ENCODE measurements at regions not wholly inside any gene's neighbourhood (a gene's known extent, or its start where the extent isn't known, plus 50 kb on each side); places are given as distances from the start of the nearest gene placed in this dataset.

GRCh38 chr14:98173305-98173704 is 1098.7 kb downstream of the BCL11B start:
- H3K27me3 Mint-ChIP-seq (ENCODE audit: unreplicated experiment), result peaks cover 4% of the 10 kb centered on the region
- no peak for TF ChIP-seq CTCF (IDR thresholded peaks at IDR 0.05; ENCODE audit: unreplicated experiment)
- peaks cover 8% of the 10 kb centered on the region for H3K4me1 Mint-ChIP-seq (ENCODE audit: unreplicated experiment)
- H3K4me3 Mint-ChIP-seq (ENCODE audit: unreplicated experiment), result no peak overlapping the region
- H3K36me3 Mint-ChIP-seq (ENCODE audit: low read depth, unreplicated experiment), result no peaks in the 10 kb centered on the region
- no peak for DNase-seq (ENCODE audit: low spot score)
- no peak overlapping the region for H3K27ac Mint-ChIP-seq (ENCODE audit: unreplicated experiment)
- H3K9me3 Mint-ChIP-seq (ENCODE audit: unreplicated experiment), result no peaks in the 10 kb centered on the region

GRCh38 chr14:98174041-98174440 is 1098.0 kb downstream of the BCL11B start:
- H3K9me3 Mint-ChIP-seq (ENCODE audit: unreplicated experiment), result no peaks in the 10 kb centered on the region
- TF ChIP-seq CTCF (IDR thresholded peaks at IDR 0.05; ENCODE audit: unreplicated experiment), result no peak

GRCh38 chr14:98175436-98175835 is 1096.6 kb downstream of the BCL11B start:
- TF ChIP-seq CTCF (IDR thresholded peaks at IDR 0.05; ENCODE audit: unreplicated experiment), result no peak
- Mint-ChIP-seq H3K27me3 (ENCODE audit: unreplicated experiment) (peaks cover 4% of the 10 kb centered on the region), H3K4me3 (ENCODE audit: unreplicated experiment) (no peak overlapping the region), H3K27ac (ENCODE audit: unreplicated experiment) (no peak overlapping the region), H3K4me1 (ENCODE audit: unreplicated experiment) (peaks cover 8% of the 10 kb centered on the region), H3K36me3 (ENCODE audit: low read depth, unreplicated experiment) (no peaks in the 10 kb centered on the region), H3K9me3 (ENCODE audit: unreplicated experiment) (no peaks in the 10 kb centered on the region)
- DNase-seq (ENCODE audit: low spot score), result no peak

More at GRCh38 chr14:98174041-98174440, 1098.0 kb downstream of the BCL11B start:
- no peak for DNase-seq (ENCODE audit: low spot score)
- H3K27me3 Mint-ChIP-seq (ENCODE audit: unreplicated experiment), result peaks cover 4% of the 10 kb centered on the region
- H3K36me3 Mint-ChIP-seq (ENCODE audit: low read depth, unreplicated experiment), result no peaks in the 10 kb centered on the region
- H3K4me3 Mint-ChIP-seq (ENCODE audit: unreplicated experiment), result no peak overlapping the region
- peaks cover 8% of the 10 kb centered on the region for H3K4me1 Mint-ChIP-seq (ENCODE audit: unreplicated experiment)
- H3K27ac Mint-ChIP-seq (ENCODE audit: unreplicated experiment), result no peak overlapping the region

DNA sequence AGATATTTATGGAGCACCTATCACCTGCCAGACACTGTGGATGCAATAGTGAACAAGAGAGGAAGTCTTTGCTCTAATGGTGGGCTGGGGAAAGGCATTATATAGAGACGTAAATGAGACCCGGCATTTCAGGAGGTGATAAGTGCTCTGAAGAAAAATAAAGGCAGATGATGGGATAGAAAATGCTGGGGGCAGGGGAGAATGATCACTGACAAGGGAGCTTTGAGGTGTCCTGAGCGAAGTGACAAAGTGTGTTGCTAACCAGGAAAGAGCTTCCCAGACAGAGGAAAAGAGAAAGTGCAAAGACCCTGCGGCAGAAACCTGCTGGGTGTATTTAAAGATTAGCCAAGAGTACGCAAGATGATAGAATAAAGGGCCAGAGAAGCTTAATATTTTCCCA is 1096.1 kb downstream of the BCL11B start:
- peaks cover 9% of the 10 kb centered on the region for H3K4me1 Mint-ChIP-seq (ENCODE audit: unreplicated experiment)
- TF ChIP-seq CTCF (IDR thresholded peaks at IDR 0.05; ENCODE audit: unreplicated experiment), result no peak
- no peak overlapping the region for H3K27ac Mint-ChIP-seq (ENCODE audit: unreplicated experiment)
- H3K4me3 Mint-ChIP-seq (ENCODE audit: unreplicated experiment), result no peak overlapping the region
- peaks cover 2% of the 10 kb centered on the region for H3K27me3 Mint-ChIP-seq (ENCODE audit: unreplicated experiment)
- H3K36me3 Mint-ChIP-seq (ENCODE audit: low read depth, unreplicated experiment), result no peaks in the 10 kb centered on the region
- no peak for DNase-seq (ENCODE audit: low spot score)
- no peaks in the 10 kb centered on the region for H3K9me3 Mint-ChIP-seq (ENCODE audit: unreplicated experiment)

GRCh38 chr14:98176892-98177291 is 1095.1 kb downstream of the BCL11B start:
- no peaks in the 10 kb centered on the region for H3K27me3 Mint-ChIP-seq (ENCODE audit: unreplicated experiment)
- TF ChIP-seq CTCF (IDR thresholded peaks at IDR 0.05; ENCODE audit: unreplicated experiment), result no peak
- peaks cover 14% of the 10 kb centered on the region for H3K4me1 Mint-ChIP-seq (ENCODE audit: unreplicated experiment)
- no peak for DNase-seq (ENCODE audit: low spot score)
- no peaks in the 10 kb centered on the region for H3K36me3 Mint-ChIP-seq (ENCODE audit: low read depth, unreplicated experiment)
- no peak overlapping the region for H3K27ac Mint-ChIP-seq (ENCODE audit: unreplicated experiment)
- no peaks in the 10 kb centered on the region for H3K9me3 Mint-ChIP-seq (ENCODE audit: unreplicated experiment)
- no peak overlapping the region for H3K4me3 Mint-ChIP-seq (ENCODE audit: unreplicated experiment)
